ENCODE measurements at regions not wholly inside any gene's neighbourhood (a gene's known extent, or its start where the extent isn't known, plus 50 kb on each side); places are given as distances from the start of the nearest gene placed in this dataset.

DNA sequence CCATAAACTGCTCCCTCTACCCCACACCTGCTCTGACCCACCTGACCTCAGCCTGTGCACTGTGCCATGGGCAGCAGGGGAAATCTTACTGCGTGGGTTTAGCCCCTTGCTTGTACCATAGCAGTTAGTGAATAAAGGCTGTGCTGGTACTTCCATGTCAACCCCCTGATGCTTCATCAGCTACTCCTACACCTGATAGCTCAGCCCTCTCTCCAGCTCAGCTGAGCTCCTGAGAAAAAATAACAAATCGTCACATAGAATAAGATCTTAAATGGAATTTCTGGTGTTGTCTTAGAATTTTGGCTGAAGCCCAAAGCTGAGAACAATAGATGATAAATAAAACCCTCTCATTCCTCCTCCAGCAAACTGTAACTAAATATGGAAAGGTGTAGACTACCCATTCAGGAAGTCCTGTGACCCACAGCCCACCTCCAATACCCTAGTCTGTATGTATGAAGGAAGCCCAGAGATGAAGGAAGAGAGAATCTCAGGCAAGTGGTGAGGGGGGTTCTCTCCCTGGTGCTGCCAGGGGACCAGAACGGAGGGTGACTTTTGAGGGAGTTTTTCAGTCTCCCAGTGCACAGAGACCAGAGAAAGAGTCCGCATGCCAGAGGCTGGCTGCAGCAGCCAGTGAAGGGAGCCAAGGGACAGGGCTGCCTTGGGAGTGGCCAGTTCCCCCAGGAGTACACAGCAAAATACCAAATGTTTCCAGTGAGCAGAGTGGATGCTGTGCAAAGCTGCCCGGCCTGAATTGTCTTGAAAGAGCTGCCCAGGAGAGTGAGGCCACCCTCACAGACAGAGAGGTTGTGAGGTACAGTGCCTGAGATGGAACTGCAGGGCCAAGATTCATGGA, 227.3 kb downstream of the QDPR start:
- DNase-seq (ENCODE audit: low read depth) = no peak
- TF ChIP-seq, protein P1, sequence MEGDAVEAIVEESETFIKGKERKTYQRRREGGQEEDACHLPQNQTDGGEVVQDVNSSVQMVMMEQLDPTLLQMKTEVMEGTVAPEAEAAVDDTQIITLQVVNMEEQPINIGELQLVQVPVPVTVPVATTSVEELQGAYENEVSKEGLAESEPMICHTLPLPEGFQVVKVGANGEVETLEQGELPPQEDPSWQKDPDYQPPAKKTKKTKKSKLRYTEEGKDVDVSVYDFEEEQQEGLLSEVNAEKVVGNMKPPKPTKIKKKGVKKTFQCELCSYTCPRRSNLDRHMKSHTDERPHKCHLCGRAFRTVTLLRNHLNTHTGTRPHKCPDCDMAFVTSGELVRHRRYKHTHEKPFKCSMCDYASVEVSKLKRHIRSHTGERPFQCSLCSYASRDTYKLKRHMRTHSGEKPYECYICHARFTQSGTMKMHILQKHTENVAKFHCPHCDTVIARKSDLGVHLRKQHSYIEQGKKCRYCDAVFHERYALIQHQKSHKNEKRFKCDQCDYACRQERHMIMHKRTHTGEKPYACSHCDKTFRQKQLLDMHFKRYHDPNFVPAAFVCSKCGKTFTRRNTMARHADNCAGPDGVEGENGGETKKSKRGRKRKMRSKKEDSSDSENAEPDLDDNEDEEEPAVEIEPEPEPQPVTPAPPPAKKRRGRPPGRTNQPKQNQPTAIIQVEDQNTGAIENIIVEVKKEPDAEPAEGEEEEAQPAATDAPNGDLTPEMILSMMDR (IDR thresholded peaks at IDR 0.05; ENCODE audit: low read depth, low read length) = no peak
- TF ChIP-seq POLR2A (IDR thresholded peaks at IDR 0.05; ENCODE audit: extremely low read depth, insufficient read length) (no peak), MYC (IDR thresholded peaks at IDR 0.05; ENCODE audit: low read depth, low read length) (no peak)
- TF ChIP-seq, protein P2, sequence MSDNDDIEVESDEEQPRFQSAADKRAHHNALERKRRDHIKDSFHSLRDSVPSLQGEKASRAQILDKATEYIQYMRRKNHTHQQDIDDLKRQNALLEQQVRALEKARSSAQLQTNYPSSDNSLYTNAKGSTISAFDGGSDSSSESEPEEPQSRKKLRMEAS (IDR thresholded peaks at IDR 0.05; ENCODE audit: low read depth, low read length) = no peak
- no peak overlapping the region for H3K4me3 ChIP-seq (ENCODE audit: low read depth, low read length)

DNA sequence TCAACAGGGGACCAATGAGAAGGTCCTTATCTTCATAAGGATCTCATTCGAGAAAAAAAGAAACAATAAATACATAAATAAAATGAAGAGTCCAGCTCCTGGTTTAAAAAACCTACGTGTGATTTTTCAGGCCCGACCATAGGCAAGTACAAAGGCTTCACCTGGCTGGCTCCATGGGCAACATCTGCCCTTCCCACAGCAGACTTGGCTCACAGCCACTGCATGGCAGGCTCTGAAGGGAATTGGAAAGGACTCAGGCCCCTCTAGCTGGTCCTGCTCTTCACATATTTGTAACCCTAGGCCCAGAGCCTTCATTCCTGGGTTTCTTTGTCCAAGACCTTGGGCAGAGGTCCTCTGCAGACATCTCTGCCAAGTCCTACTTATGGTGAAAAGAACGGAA, 228.1 kb downstream of the QDPR start:
- TF ChIP-seq, protein P2 (IDR thresholded peaks at IDR 0.05; ENCODE audit: low read depth, low read length) = no peak
- TF ChIP-seq, protein P1 (IDR thresholded peaks at IDR 0.05; ENCODE audit: low read depth, low read length) = no peak
- TF ChIP-seq MYC (IDR thresholded peaks at IDR 0.05; ENCODE audit: low read depth, low read length) (no peak), POLR2A (IDR thresholded peaks at IDR 0.05; ENCODE audit: extremely low read depth, insufficient read length) (no peak)
- no peak overlapping the region for H3K4me3 ChIP-seq (ENCODE audit: low read depth, low read length)
- no peak for DNase-seq (ENCODE audit: low read depth)

DNA sequence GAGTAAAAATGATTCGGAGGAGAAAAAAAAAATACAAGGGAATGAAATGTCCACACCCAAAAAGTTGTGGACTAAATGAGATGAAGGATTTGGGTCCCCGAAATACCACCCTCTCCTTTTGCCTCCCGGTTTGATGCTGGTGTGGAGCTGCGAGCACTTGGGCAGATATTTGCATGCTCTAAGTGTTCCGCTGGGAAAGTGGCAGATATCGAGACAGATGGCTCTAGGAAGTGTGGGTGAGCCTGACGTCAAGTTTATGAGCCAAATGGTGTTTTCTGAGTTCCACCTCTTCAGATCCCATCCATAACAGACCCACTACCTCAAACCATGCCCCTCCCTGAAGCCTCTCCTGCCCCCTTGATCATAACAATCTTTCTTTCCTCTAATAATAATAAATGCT, 228.6 kb downstream of the QDPR start:
- DNase-seq (ENCODE audit: low read depth) = no peak
- no peak for TF ChIP-seq POLR2A (IDR thresholded peaks at IDR 0.05; ENCODE audit: extremely low read depth, insufficient read length)
- no peak for TF ChIP-seq MYC (IDR thresholded peaks at IDR 0.05; ENCODE audit: low read depth, low read length)
- TF ChIP-seq, protein P1 (IDR thresholded peaks at IDR 0.05; ENCODE audit: low read depth, low read length) = no peak
- TF ChIP-seq, protein P2 (IDR thresholded peaks at IDR 0.05; ENCODE audit: low read depth, low read length) = no peak
- H3K4me3 ChIP-seq (ENCODE audit: low read depth, low read length) = no peak overlapping the region

DNA sequence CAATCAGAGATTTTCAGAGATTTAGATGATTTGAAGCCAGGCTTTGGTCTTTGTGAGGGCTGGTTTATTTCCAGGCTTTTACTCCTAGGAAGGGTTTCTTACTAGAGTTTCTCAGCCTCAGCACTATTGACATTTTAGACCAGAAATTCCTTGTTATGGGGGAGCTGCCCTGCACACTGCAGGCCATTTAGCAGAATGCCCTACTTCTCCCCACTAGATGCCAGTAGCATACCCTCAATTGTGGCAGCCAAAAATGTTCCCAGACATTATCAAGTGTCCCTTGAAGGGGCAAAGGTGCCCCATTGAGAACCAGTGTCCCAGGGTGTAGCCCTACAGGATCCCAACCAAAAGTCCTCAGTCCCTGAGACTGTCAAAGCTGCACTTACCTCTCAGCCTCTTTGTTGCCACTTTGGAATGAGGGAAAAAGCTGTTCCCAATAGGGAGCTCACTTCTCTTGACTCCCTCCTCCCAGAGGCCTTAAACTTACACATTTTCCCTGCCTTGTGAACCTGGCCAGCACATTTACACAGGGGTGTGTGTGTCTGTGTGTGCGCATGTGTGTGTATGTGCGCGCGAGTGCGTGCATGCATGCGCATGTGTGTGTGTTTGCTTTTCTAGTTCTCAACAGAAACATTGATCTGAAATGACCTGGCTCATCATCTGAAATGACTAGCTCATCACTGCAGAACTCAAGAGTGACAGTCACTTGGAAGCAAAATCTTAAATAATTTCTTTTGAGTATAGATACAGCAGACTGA, 231.4 kb downstream of the QDPR start:
- DNase-seq (ENCODE audit: low read depth) = no peak
- TF ChIP-seq, protein P2 (IDR thresholded peaks at IDR 0.05; ENCODE audit: low read depth, low read length) = no peak
- no peak for TF ChIP-seq MYC (IDR thresholded peaks at IDR 0.05; ENCODE audit: low read depth, low read length)
- TF ChIP-seq, protein P1 (IDR thresholded peaks at IDR 0.05; ENCODE audit: low read depth, low read length) = no peak
- no peak for TF ChIP-seq POLR2A (IDR thresholded peaks at IDR 0.05; ENCODE audit: extremely low read depth, insufficient read length)
- H3K4me3 ChIP-seq (ENCODE audit: low read depth, low read length) = no peak overlapping the region

DNA sequence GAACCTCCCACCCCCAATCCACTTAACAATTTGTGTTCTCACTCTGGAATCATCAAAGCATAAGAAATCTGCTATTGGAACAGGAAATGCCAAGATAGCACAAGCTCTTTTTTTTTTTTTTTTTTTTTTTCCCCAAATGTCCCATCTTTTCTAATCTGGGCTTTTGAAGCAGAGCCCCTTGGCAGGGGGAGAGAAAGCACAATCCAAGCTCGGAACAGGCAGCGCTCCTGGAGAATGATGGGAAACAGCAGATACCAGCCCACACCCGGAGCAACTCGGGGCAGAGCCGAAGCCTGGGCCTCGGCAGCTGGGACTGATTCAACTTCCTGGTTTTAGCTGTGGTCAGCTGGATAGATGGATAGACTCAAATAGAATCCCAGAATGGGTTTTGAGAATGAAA, 235.1 kb downstream of the QDPR start:
- DNase-seq (ENCODE audit: low read depth) = no peak
- TF ChIP-seq MYC (IDR thresholded peaks at IDR 0.05; ENCODE audit: low read depth, low read length) (no peak), POLR2A (IDR thresholded peaks at IDR 0.05; ENCODE audit: extremely low read depth, insufficient read length) (no peak)
- TF ChIP-seq, protein P2 (IDR thresholded peaks at IDR 0.05; ENCODE audit: low read depth, low read length) = no peak
- TF ChIP-seq, protein P1 (IDR thresholded peaks at IDR 0.05; ENCODE audit: low read depth, low read length) = no peak
- H3K4me3 ChIP-seq (ENCODE audit: low read depth, low read length) = no peak overlapping the region
